ENCODE measurements at regions not wholly inside any gene's neighbourhood (a gene's known extent, or its start where the extent isn't known, plus 50 kb on each side); places are given as distances from the start of the nearest gene placed in this dataset.
"Not testable (repeated sequence)": the region's sequence is repeated elsewhere in the genome, so short reads cannot be mapped to it uniquely, and the experiment has no call there.

GRCh38 chr17:77842528-77843147 is 115.9 kb upstream of the TNRC6C start:
- TF ChIP-seq CTCF (IDR thresholded peaks at IDR 0.05): no peak
- Histone ChIP-seq H3K27ac (peak overlapping the region; percentile 69 to 82), H3K4me1 (peaks cover 0 to 31% of the 10 kb centered on the region in 2 donors)

DNA sequence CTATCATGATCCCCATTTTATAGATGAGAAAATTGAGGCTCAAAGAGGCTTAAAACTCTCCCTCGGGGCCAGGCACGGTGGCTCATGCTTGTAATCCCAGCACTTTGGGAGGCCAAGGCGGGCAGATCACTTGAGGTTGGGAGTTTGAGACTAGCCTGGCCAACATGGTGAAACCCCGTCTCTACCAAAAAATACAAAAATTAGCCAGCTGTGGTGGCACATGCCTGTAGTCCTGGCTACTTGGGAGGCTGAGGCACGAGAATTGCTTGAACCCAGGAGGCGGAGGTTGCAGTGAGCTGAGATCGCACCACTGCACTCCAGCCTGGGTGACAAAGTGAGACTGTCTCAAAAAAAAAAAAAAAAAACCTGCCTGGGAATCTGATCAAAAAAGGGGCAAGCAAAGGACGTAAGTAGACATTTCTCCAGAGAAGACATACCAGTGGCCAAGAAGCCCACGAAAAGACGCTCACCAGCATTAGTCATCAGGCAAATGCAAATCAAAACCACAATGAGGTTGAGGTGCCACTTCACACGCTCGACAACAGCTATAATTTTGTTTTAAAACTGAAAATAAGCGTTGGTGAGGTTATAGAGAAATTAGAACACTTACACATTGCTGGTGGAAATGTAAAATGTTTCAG is 115.1 kb upstream of the TNRC6C start:
- H3K36me3 ChIP-seq; H3K9me3 ChIP-seq; DNase-seq (ENCODE audit: low spot score); H3K27me3 ChIP-seq; H3K4me3 ChIP-seq: not testable (repeated sequence)
- Histone ChIP-seq H3K4me1 (peaks cover 0 to 31% of the 10 kb centered on the region in 2 donors), H3K27ac (peak overlapping the region in 1 of 2 donors; percentile 82)

More at GRCh38 chr17:77842528-77843147, 115.9 kb upstream of the TNRC6C start:
- H3K27me3 ChIP-seq: no peaks in the 10 kb centered on the region
- no peaks in the 10 kb centered on the region for H3K36me3 ChIP-seq
- H3K4me3 ChIP-seq: no peak overlapping the region
- no peak for DNase-seq (ENCODE audit: low spot score)
- no peaks in the 10 kb centered on the region for H3K9me3 ChIP-seq

DNA sequence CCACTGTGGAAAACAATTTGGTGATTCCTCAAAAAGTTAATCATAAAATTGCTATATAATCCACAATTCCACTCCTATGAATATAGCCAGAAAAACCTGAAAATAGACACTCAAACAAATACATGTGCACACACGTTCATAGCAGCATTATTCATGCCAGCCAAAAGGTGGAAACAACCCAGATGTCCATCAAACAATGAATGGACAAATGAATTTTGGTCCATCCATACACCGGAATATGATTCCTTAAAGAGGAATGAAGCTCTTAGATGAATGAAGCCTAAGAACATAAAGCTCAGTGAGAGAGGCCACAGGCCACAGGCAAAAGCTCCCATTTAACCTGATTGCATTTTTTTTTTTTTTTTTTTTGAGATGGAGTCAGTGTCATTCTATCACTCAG is 114.6 kb upstream of the TNRC6C start:
- H3K4me3 ChIP-seq: no peak overlapping the region
- DNase-seq (ENCODE audit: low spot score): no peak
- no peak for TF ChIP-seq CTCF (IDR thresholded peaks at IDR 0.05)
- peaks cover 0 to 31% of the 10 kb centered on the region in 2 donors for H3K4me1 ChIP-seq
- H3K9me3 ChIP-seq: no peaks in the 10 kb centered on the region
- no peaks in the 10 kb centered on the region for H3K36me3 ChIP-seq
- H3K27me3 ChIP-seq: no peaks in the 10 kb centered on the region
- H3K27ac ChIP-seq: no peak overlapping the region

GRCh38 chr17:77844681-77845080 is 113.8 kb upstream of the TNRC6C start:
- Histone ChIP-seq H3K27ac (no peak overlapping the region), H3K4me1 (peaks cover 0 to 25% of the 10 kb centered on the region in 2 donors), H3K36me3 (no peaks in the 10 kb centered on the region), H3K4me3 (no peak overlapping the region), H3K9me3 (no peaks in the 10 kb centered on the region), H3K27me3 (no peaks in the 10 kb centered on the region)
- no peak for TF ChIP-seq CTCF (IDR thresholded peaks at IDR 0.05)
- DNase-seq (ENCODE audit: low spot score): no peak

- Histone ChIP-seq H3K27me3 (no peaks in the 10 kb centered on the region), H3K36me3 (no peaks in the 10 kb centered on the region), H3K4me3 (no peak overlapping the region), H3K9me3 (no peaks in the 10 kb centered on the region), H3K4me1 (peaks cover 0 to 15% of the 10 kb centered on the region in 2 donors), H3K27ac (no peak overlapping the region)
- no peak for DNase-seq (ENCODE audit: low spot score)
- no peak for TF ChIP-seq CTCF (IDR thresholded peaks at IDR 0.05)
Observed at GRCh38 chr17:77845541-77846225, 112.8 kb upstream of the TNRC6C start.

DNA sequence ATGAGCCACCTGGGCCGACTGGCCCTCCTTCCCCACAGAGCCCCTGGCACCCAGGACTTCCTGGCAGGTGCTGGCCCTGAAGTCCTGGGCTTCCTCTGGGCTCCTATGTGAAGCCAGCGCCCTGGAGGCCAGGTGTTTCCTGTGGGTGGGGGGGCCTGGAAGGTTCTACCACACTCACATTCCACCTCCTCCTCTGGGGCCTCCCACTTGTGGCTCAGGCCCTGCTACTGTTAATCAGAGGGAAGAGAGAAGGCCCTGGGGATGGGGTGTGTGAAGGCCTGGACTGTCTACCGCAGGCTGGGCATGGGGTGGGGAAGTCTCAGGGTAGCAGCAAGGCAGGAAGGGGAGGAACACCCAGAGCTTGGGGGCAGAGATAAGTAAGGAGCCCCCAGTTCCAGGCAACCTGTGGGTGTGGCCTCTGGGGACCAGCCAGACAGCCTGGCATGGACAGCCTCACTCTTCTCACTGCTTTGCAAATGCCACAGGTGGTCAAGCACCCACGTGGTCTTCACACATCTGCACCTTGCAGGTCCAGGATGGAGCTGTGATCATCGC is 111.9 kb upstream of the TNRC6C start:
- no peak for DNase-seq (ENCODE audit: low spot score)
- H3K4me1 ChIP-seq: peaks cover 0 to 11% of the 10 kb centered on the region in 2 donors
- H3K4me3 ChIP-seq: no peak overlapping the region
- no peaks in the 10 kb centered on the region for H3K27me3 ChIP-seq
- H3K36me3 ChIP-seq: no peaks in the 10 kb centered on the region
- TF ChIP-seq CTCF (IDR thresholded peaks at IDR 0.05): no peak
- no peak overlapping the region for H3K27ac ChIP-seq
- H3K9me3 ChIP-seq: no peaks in the 10 kb centered on the region

All from right atrium auricular region (tissue), 2 donors.